Fibroblast of lung (primary cell): ENCODE measurements at regions not wholly inside any gene's neighbourhood (a gene's known extent, or its start where the extent isn't known, plus 50 kb on each side); places are given as distances from the start of the nearest gene placed in this dataset.

Experiments used
- EZH2 ChIP-seq: IDR thresholded peaks from 2 replicates; pipeline ENCODE4 v1.5.1; 2012; ENCODE audit warnings: low read length, control low read depth, mild to moderate bottlenecking; ENCODE audit errors: missing control alignments
- TF ChIP-seq, protein P1 (sequence below), 2 donors: IDR thresholded peaks in 1 of 2; conservative IDR thresholded peaks in 1 of 2; 1 replicate in 1 of 2; 2 replicates in 1 of 2; pipeline ENCODE4 v1.5.1; 2011 to 2012; ENCODE audit warnings: low read length in 2 of 2, control low read depth in 1 of 2, inconsistent platforms in 1 of 2, low read depth in 1 of 2, mild to moderate bottlenecking in 1 of 2

DNA sequence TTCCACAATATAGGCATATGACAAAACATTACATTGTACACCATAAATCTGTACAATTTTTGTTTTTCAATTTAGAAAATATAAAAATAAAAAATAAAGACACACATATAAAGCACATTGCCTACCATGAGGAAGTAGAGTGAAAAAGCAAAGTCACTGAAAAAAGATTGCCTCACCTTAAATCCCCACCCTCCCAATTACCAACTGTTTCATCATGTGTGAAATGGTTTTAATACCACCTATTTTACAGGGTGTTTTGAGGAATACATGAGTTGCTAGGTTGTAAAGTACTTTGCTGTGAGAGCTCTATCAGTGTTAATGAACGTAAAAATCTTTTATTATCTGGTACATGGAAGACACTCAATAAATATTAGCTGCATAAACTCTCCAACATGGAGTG, 373.6 kb upstream of the NDST3 start:
- TF ChIP-seq, protein P1, sequence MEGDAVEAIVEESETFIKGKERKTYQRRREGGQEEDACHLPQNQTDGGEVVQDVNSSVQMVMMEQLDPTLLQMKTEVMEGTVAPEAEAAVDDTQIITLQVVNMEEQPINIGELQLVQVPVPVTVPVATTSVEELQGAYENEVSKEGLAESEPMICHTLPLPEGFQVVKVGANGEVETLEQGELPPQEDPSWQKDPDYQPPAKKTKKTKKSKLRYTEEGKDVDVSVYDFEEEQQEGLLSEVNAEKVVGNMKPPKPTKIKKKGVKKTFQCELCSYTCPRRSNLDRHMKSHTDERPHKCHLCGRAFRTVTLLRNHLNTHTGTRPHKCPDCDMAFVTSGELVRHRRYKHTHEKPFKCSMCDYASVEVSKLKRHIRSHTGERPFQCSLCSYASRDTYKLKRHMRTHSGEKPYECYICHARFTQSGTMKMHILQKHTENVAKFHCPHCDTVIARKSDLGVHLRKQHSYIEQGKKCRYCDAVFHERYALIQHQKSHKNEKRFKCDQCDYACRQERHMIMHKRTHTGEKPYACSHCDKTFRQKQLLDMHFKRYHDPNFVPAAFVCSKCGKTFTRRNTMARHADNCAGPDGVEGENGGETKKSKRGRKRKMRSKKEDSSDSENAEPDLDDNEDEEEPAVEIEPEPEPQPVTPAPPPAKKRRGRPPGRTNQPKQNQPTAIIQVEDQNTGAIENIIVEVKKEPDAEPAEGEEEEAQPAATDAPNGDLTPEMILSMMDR (conservative IDR thresholded peaks at IDR 0.05 in 1 of 2, IDR thresholded peaks at IDR 0.05 in 1 of 2; ENCODE audit: low read depth in 1 of 2, low read length in 2 of 2): no peak
- TF ChIP-seq EZH2: no peak
